MM.1S (cell line): ENCODE measurements at regions not wholly inside any gene's neighbourhood (a gene's known extent, or its start where the extent isn't known, plus 50 kb on each side); places are given as distances from the start of the nearest gene placed in this dataset.

ENCODE experiments used
- DNase-seq: peaks from one replicate; pipeline ENCODE4 v3.0.0-alpha.2; 2015
- H2AFZ ChIP-seq: fragments of 300-600 bp; sonication (generic); 2 replicates; pipeline ENCODE4 v1.6.0; 2016; ENCODE audit warnings: antibody characterized with exemption, low read length
- H3F3A ChIP-seq: fragments of 300-600 bp; sonication (generic); 2 replicates; pipeline ENCODE4 v1.6.1; 2016; ENCODE audit warnings: mild to moderate bottlenecking, antibody characterized with exemption, low read length, moderate library complexity, mixed read lengths; ENCODE audit not compliant: insufficient read depth
- H3K27ac ChIP-seq: fragments of 300-600 bp; sonication (generic); 2 replicates; pipeline ENCODE4 v1.5.1; 2016; ENCODE audit warnings: mild to moderate bottlenecking, low read length
- H3K27me3 ChIP-seq: fragments of 300-600 bp; sonication (generic); replicated peaks from 2 replicates; pipeline ENCODE4 v1.6.0; 2016; ENCODE audit warnings: low read length; ENCODE audit not compliant: insufficient read depth
- H3K36me3 ChIP-seq: fragments of 300-600 bp; sonication (generic); replicated peaks from 2 replicates; pipeline ENCODE4 v1.6.1; 2016; ENCODE audit warnings: mild to moderate bottlenecking, low read length, mixed read lengths; ENCODE audit not compliant: insufficient read depth
- H3K4me1 ChIP-seq: fragments of 300-600 bp; sonication (generic); 2 replicates; pipeline ENCODE4 v1.6.1; 2016; ENCODE audit warnings: low read length, mixed read lengths
- H3K4me2 ChIP-seq: fragments of 300-600 bp; sonication (generic); 2 replicates; pipeline ENCODE4 v1.6.0; 2016; ENCODE audit warnings: low read depth, low read length
- H3K4me3 ChIP-seq: fragments of 300-600 bp; sonication (generic); 2 replicates; pipeline ENCODE4 v1.5.1; 2016; ENCODE audit warnings: low read length, mixed read lengths
- H3K79me2 ChIP-seq: fragments of 300-600 bp; sonication (generic); 2 replicates; pipeline ENCODE4 v1.6.1; 2016; ENCODE audit warnings: mixed run types, low read length, mixed read lengths
- H3K9ac ChIP-seq: fragments of 300-600 bp; sonication (generic); 2 replicates; pipeline ENCODE4 v1.6.1; 2016; ENCODE audit warnings: low read length, mixed read lengths
- H3K9me2 ChIP-seq: fragments of 300-600 bp; sonication (generic); replicated peaks from 2 replicates; pipeline ENCODE4 v1.6.1; 2016; ENCODE audit warnings: mild to moderate bottlenecking, low read length, mixed read lengths; ENCODE audit not compliant: insufficient read depth
- H3K9me3 ChIP-seq: fragments of 300-600 bp; sonication (generic); replicated peaks from 2 replicates; pipeline ENCODE4 v1.6.1; 2016; ENCODE audit warnings: mild to moderate bottlenecking, low read length, mixed read lengths; ENCODE audit not compliant: insufficient read depth
- H4K20me1 ChIP-seq: fragments of 300-600 bp; sonication (generic); 2 replicates; pipeline ENCODE4 v1.6.1; 2016; ENCODE audit warnings: mild to moderate bottlenecking, low read length, moderate library complexity, mixed read lengths; ENCODE audit not compliant: insufficient read depth
- CTCF ChIP-seq: fragments of 300-600 bp; sonication (generic); IDR thresholded peaks from 2 replicates; pipeline ENCODE4 v1.5.1; 2016; ENCODE audit warnings: antibody characterized with exemption, low read length, mixed read lengths
- EZH2 ChIP-seq: fragments of 300-600 bp; sonication (generic); optimal IDR thresholded peaks from 2 replicates; pipeline ENCODE3; 2017; ENCODE audit warnings: low read depth, mild to moderate bottlenecking, antibody characterized with exemption, low read length, mixed read lengths
- EZH2phosphoT487 ChIP-seq: fragments of 300-600 bp; sonication (generic); IDR thresholded peaks from 2 replicates; pipeline ENCODE4 v1.6.1; 2018; ENCODE audit warnings: antibody characterized with exemption, low read length

GRCh38 chr13:89673789-89674311 is 1673.6 kb upstream of the MIR17HG start:
- H3F3A ChIP-seq: no peaks in the 10 kb centered on the region
- H3K79me2 ChIP-seq: no peaks in the 10 kb centered on the region
- H3K4me1 ChIP-seq: no peaks in the 10 kb centered on the region
- H3K4me2 ChIP-seq: no peak overlapping the region
- H3K9ac ChIP-seq: no peak overlapping the region
- no peaks in the 10 kb centered on the region for H4K20me1 ChIP-seq
- no peak overlapping the region for H2AFZ ChIP-seq
- DNase-seq: no peak
- H3K9me2 ChIP-seq: no peaks in the 10 kb centered on the region
- no peaks in the 10 kb centered on the region for H3K36me3 ChIP-seq
- no peaks in the 10 kb centered on the region for H3K9me3 ChIP-seq
- H3K27me3 ChIP-seq: no peaks in the 10 kb centered on the region
- TF ChIP-seq EZH2 (no peak), CTCF (no peak), EZH2phosphoT487 (no peak)
- H3K4me3 ChIP-seq: no peak overlapping the region
- H3K27ac ChIP-seq: no peak overlapping the region

GRCh38 chr13:89678466-89679121 is 1668.9 kb upstream of the MIR17HG start:
- no peak overlapping the region for H3K27ac ChIP-seq
- H3K27me3 ChIP-seq: no peaks in the 10 kb centered on the region
- H3K4me2 ChIP-seq: no peak overlapping the region
- no peaks in the 10 kb centered on the region for H3F3A ChIP-seq
- no peaks in the 10 kb centered on the region for H3K9me3 ChIP-seq
- H3K4me3 ChIP-seq: no peak overlapping the region
- no peak overlapping the region for H3K9ac ChIP-seq
- no peaks in the 10 kb centered on the region for H3K36me3 ChIP-seq
- no peak overlapping the region for H2AFZ ChIP-seq
- H3K4me1 ChIP-seq: no peaks in the 10 kb centered on the region
- DNase-seq: no peak
- H3K79me2 ChIP-seq: no peaks in the 10 kb centered on the region
- H4K20me1 ChIP-seq: no peaks in the 10 kb centered on the region
- no peaks in the 10 kb centered on the region for H3K9me2 ChIP-seq
- TF ChIP-seq EZH2 (no peak), EZH2phosphoT487 (no peak), CTCF (no peak)

- no peaks in the 10 kb centered on the region for H3K27me3 ChIP-seq
- H2AFZ ChIP-seq: no peak overlapping the region
- no peak overlapping the region for H3K27ac ChIP-seq
- H3K79me2 ChIP-seq: no peaks in the 10 kb centered on the region
- no peaks in the 10 kb centered on the region for H4K20me1 ChIP-seq
- no peaks in the 10 kb centered on the region for H3K4me1 ChIP-seq
- no peaks in the 10 kb centered on the region for H3F3A ChIP-seq
- H3K9ac ChIP-seq: no peak overlapping the region
- no peak for DNase-seq
- no peaks in the 10 kb centered on the region for H3K36me3 ChIP-seq
- no peak overlapping the region for H3K4me2 ChIP-seq
- TF ChIP-seq EZH2phosphoT487: no peak
- no peak for TF ChIP-seq CTCF
- no peak for TF ChIP-seq EZH2
- H3K9me3 ChIP-seq: no peaks in the 10 kb centered on the region
- H3K4me3 ChIP-seq: no peak overlapping the region
- H3K9me2 ChIP-seq: no peaks in the 10 kb centered on the region
Measured at GRCh38 chr13:89684896-89685295, 1662.6 kb upstream of the MIR17HG start.
